ENCODE measurements at regions not wholly inside any gene's neighbourhood (a gene's known extent, or its start where the extent isn't known, plus 50 kb on each side); places are given as distances from the start of the nearest gene placed in this dataset.

DNA sequence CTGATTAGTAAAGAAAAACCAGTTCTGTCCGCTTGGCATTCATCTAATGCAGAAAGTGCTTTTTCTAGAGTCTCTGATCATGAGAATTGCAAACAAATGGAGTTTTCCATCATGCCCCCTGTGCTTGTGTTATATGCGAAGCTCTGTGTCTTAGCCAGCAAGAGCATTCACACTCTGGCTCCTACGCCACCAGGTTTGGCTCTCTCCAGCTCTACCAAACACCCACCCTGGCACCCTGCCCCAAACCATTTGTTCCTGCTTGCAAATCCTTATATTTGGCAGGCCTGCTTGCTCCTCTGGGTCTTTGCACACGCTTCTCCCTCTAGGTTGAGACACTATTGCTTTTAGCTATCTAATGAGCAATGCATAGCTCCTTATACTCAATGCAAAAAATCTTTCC lies 204.1 kb upstream of the CYRIA start:
- DNase-seq: no peak

DNA sequence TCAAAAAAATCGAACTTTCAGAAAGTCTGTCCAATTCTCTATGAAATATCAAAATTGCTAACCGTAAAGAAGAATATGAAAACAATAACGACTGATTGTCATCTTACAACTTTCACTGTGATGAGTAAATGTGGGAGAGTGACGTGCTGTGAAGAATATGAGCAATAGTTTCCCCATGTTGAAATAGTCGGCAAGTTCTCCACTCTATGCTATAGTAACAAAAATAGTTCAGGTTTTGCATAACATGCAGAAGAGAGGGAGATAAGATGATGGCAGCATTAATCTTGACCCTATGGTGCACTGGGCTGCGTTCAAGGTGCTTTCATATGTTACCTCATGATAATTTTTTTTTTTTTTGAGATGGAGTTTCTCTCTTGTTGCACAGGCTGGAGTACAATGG lies 196.8 kb upstream of the CYRIA start:
- no peak for DNase-seq

DNA sequence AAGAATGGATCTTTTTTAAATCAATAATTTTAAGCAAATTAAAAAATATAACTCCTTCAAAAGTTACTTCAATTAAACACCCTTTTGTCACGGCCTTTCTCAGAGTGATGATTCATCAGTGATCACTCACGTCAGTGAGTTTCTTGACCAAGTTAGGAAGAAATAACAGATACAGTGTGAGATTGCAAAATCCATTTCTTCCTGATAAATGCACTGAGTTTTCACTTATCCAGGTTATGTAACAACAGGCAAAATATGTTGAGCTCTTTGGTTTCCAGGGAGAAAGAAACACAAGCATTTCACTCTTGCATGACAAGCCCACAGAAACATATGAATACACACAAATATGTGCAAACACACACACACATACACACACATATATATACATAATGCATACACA lies 195.9 kb upstream of the CYRIA start:
- DNase-seq: no peak

DNA sequence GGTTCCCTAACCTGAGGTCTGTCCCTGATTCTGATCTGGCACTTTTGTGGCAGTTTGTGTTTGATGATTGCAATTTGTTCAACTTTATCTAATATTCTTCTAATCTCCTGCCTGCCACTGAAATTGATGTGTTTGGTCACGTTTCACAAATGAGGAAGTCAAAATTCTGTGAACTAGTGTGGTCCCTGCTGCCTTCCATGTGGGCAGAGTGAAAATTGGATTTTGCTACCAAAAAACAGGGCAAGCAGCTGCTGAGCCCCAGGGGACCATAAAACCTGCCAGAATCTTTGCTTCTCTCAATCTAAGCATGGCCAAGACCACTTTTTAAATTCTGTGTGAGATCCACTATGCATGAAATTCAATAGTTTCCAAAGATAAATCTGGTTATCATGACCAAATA lies 195.5 kb upstream of the CYRIA start:
- DNase-seq: no peak

DNA sequence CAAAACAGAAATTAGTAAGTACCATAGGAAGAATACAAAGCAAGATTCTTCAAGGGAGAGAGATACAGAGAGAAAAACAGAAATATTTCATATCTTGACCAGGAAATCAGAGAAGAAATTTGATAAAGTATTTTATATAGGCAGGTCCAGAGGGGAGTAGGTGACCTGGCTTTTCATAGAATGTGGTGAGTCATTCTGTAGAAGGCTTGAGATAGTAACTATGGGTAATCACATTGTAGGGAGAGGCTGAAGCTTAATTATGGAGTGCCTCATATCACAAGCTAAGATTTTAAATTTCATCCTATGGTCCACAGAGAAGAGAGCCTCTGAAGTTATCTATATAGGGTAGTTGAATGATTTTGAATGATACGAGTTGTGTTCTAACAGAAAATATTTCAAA lies 195.0 kb upstream of the CYRIA start:
- no peak for DNase-seq

DNA sequence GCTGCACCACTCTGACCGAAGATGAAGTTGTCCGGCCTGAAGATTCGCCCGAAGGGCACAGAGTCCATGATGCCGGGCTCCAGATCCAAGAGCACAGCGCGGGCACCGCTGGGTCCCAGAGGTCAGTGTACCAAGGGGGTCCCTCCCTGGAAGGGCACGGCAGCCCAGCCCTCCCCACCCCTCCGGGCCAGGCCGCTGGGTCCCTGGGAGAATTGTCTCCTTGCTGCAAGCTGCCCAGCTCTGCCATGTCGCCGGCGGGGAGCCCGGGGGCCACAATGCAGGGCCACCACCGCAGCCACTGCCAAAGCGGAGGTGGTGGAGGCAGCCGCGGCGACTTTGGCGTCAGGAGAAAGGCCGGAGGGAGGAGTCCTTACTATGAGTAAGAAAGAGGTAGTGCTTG lies 189.5 kb upstream of the CYRIA start:
- no peak for DNase-seq

DNA sequence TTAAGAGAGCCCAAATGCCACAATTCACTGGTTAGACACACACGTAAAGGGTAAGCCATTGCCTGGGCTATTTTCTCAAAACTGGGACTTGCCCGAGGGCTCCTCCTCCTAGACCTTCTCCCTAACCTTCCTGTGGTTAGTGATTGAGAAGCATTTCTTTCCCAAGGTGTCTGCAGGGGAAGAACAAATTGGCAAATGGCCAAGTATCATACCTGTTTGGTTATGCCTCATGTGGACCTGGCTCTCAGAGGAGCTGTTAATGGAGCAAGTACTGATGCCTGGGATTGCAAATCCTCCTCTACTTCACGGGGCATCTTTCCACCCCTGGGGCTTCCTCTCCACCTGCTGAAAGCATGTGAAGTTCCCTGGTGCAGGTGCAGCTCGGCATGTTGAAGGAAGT lies 187.5 kb upstream of the CYRIA start:
- DNase-seq: no peak

DNA sequence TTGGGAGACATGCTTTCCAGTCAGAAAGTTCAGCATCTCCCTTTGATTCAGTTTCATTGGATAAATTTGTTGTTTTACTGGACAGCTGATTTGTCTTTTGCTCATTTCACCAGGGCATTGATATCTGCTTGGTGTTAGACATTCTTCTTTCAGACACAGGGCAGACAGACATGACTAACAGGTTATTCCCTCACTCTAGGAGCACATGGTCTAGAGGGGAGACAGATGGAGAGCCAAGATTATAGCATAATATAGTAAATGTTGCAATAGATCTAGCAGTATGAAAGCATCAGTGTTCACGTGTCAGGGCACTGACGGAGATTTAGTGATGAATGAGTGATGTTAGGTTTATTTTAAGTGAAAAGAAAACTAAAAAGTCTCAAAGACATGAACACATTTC lies 187.0 kb upstream of the CYRIA start:
- no peak for DNase-seq

DNA sequence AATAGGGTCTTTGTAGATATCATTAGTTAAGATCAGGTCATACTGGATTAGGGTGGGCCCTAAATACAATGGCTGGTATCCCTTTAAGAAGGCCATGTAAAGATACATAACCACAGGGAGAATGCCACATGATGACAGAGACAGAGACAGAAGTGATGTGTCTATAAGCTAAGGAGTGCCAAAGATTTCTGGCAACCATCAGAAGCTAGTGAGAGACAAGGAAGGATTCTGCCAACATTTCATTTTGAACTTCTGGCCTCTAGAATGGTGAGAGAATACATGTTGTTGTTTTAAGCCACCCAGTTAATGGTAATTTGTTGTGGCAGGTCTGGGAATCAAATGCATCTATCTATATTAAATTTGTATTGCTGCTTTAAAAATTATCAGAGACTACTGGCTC lies 185.5 kb upstream of the CYRIA start:
- DNase-seq: no peak

DNA sequence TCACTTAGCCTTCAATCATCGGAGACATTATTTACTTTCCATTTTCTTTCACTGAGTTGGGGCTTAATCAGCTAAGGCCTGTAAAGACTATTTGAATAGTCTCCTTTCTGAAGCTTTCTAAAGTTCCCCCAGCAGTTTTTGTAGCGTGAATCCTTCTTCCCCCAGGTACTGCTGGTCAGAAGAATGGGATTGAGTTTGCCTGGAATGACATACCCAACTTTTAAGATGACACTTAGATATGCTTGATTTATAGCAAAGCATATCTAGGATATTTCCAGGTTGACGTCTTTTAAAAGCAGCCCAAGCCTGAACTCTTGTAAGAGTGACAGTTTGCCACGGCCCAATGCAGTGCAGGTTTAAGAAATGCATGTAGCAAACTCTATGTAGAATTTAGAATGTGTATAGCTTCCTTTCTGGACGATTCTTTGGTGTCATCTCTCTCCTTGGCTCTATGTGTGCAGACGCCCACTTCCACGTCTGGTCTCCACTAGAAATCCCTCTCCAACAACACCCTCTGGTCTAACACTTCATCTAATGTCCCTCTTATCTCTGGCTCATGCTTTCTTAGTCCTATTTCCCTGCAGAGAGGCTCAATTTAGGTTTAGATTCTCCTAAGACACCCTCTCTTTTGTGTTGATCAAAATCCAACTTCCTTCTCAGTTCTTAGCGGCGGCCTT lies 175.0 kb upstream of the CYRIA start:
- DNase-seq: no peak

DNA sequence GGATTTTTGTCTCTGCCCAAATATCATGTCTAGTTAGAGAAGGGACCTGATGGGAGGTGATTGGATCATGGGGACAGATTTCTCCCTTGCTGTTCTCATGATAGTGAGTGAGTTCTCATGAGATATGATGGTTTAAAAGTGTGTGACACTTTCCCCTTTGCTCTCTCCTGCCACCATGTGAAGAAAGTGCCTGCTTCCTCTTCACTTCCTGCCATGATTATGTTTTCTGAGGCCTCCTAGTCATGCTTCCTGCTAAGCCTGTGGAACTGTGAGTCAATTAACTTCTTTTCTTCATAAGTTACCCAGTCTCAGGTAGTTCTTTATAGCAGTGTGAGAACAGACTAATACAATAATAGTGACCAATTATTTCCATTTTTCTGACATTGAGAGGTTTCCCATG lies 167.3 kb upstream of the CYRIA start:
- no peak for DNase-seq

DNA sequence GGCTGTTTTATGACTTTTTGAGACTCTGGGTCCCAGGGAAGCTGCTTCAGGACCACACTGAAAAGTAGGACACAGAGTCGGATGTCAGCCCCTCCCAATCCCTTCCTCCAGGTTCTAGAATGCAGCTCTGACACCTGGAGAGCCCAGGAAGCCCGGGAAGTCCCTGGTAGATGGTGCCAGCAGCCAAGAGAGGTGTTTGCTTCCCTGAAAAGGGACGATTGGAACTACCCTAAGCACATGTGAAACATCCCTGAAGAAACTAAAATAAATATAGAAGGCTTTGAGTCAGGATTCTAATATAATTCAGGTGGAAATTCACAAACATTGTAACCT lies 163.2 kb upstream of the CYRIA start:
- DNase-seq: no peak

DNA sequence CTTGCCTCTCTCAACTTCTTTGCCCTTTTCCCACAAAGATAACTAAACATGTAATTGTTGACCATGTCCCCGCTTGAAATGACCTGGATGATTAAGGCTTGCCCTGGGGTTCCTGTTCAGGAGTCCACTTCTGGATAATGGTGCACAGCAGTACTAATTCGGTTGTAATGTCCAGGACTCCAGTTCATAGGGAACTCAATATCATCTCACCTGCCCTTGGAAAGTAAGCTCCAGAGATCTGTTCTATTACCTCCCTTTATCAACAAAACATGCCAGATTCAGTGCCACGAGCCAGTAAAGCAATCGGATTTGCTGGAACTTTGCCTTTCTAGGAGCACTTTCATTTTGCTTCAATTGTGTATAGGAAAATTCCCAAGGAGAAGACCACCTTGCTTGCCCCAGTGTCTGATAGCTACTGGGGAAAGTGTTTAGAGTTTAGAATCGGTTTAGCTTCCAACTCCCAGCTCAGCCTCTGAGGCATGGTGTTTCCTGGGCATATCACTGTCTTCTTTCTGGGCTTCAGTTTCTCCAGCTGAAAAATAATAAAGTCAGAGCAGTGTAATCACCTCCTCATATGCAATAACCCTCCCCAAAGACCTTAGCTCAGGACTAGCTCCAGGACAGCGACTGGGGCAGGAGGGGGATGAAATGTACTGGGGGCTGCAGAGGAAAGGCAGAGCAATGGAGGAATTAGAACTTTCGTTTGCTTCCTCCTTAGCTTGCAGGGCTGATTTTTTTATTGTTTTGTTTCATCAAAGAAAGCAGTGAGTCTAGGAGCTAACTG lies 162.6 kb upstream of the CYRIA start:
- DNase-seq: no peak

DNA sequence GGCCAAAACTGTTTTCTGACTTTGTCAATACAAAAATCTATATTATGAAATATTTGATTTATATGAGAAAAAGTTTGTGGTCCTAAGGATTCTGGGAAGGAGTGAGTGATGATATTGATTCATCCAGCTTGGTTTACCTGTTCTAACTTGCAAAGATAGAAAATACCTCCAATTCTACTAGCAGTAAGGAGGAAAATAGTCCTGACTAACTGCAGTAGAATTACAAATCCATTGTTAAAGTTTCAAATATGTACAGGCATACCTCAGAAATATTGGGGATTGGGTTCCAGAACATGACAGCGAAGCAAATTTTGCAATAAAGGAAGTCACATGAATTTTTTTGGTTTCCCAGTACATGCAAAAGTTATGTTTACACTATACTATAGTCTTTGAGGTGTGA lies 158.8 kb upstream of the CYRIA start:
- DNase-seq: no peak

DNA sequence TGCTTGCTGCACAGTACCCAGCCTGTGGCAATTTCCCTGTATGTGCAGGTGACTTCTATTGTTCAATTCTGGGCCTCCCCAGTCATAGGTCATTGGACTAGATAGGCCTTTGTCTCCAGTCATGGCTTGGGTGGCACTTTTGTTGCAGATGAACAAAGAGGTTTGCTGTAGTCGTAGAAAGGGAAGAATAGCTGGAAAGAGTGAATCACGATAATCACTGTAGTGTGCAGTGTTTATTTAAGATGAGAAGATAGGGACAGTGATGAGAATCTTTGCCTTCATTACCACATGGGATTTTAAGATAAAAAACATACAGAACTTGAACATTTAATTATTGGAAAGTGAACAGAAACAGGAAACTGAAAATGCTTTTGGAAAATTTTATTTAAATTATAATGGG lies 156.1 kb upstream of the CYRIA start:
- DNase-seq: no peak

DNA sequence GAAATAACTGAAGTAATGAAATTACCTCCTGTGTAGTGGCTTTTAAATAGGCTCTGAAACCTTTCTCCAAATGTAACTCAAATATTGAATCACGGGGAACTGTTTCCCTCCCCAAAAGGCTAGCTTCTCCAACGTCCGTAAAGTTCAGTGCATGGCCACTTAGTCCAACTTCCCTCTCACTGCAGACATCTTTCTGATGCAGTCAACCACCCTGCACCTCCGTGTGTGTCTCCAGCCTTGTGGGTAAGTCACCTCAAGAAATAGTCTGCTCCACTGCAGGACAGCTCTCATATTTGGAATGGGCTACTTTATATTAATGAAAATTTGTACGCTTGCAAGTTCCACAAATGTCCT lies 152.5 kb upstream of the CYRIA start:
- DNase-seq: no peak

DNA sequence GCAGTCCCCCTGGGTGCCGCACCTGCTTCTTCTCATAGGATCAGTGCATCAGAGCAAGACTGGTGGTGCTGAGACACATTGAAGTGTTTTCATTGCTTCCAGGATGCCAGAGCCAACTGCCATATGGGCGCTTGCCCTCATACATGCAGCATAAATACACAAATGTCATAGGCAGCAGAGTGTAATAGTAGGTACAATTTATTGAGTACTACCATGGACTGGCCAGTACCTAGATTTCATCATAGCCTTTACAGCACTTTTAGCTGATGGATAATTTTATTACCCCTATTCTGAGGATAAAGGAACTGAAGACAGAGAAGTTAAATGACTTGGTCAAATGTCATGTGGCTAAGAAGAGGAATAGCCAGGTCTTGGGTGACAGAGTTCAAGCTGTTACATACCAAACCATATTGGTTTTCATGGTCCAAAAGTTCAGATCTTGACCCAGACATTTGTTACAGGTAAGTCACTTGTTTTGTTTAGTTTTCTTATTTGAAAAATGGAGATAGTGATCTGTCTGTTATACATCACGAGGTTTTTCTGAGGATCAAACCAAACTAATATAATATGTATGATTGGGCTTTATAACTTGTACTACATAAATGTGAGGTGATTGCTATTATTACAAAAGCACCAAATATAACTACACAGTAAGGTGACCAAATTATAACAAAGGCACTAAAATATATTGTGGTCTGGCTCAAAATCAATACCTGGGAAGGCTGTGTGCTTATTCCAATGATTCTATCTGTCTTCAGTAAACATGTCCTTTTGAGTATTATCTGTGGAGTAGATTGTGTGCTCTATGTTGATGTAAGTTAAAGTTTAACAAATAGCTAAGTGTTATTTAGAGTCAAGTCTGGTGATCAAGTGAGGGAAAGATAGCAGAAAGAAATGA lies 151.9 kb upstream of the CYRIA start:
- no peak for DNase-seq

DNA sequence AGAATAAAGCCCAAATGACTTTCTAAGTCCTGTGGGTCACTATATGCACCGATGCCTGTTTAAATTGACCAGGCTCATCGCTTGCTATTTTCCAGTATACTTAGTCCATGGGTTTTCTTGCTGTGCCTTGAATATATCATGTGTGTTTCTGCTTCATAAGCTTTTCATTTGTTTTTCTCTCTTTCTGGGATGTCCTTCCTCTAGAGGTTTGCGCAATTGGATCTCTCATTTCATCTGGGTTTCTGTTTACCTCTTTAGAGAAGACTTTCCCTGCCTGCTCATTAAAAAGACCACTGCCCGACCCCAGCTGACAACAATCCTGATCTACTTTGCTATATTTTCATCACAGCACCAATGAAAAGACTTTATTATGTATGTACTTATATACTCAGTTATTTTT lies 150.9 kb upstream of the CYRIA start:
- no peak for DNase-seq

DNA sequence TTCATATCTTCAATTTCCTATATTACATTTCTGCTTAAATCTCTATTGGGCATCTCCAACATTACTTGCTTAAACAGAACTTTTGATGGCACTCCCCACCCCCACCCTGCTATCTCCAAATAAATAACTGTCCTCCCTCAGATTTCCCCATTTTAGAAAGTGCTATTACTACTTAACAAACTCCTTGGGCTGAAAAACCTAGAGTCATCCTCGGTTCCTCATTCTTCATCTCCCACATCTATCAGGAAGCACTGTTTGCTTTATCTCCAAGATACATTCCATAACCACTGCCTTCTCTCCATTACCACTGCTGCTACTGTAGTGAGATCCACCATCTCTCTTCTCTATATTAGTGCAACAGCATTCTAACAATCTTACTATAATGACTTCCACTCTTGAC lies 150.4 kb upstream of the CYRIA start:
- DNase-seq: no peak

DNA sequence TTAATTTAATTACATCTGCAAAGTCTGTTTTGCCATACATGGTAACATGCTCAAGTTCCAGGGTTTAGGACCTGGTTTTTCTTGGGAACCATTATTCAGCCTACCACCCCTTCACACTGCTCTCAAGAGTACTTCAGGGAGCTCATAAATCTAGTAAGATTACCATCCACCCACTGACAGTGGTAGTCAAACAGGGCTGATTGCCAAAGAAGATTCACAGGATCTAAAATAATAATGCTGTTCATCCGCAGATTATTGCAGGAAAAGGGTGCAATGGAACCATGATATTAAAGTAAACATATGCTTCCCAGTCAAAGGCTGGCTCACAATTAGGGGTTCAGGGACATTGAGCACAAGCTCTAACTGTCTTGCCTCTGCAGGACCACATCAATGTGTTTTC lies 148.0 kb upstream of the CYRIA start:
- no peak for DNase-seq

DNA sequence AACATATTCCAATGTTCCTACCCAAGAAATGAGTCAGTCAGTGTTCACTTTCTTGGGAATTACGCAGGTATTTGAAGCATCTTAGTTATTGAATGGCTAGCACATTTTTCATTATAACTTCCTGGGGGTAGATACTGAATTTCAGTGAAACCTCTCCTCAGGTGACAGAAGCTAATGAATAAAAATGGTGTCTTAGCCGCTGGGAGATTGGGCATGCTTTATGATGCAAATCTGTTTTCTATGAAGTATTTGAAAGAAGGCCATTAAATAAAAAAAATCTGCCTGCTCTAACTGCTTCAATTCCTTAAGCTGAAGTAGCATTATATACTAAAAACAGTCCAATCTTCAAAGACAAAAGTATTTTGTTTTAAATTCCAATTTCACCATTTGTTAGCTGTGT lies 132.8 kb upstream of the CYRIA start:
- no peak for DNase-seq

DNA sequence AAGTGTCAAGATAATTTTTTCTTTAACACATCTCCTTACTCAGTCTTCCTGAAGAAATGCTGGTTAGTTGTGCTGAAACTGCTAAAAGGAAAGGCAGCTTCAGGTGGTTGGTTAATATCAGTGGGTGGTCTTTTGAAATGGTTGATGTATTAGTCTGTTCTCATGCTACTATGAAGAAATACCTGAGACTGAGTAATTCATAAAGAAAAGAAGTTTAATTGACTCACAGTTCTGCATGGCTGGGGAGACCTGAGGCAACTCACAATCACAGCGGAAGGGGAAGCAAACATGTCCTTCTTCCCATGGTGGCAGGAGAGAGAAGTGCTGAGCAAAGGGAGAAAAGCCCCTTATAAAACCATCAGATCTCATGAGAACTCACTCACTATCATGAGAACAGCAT lies 125.9 kb upstream of the CYRIA start:
- no peak for DNase-seq

DNA sequence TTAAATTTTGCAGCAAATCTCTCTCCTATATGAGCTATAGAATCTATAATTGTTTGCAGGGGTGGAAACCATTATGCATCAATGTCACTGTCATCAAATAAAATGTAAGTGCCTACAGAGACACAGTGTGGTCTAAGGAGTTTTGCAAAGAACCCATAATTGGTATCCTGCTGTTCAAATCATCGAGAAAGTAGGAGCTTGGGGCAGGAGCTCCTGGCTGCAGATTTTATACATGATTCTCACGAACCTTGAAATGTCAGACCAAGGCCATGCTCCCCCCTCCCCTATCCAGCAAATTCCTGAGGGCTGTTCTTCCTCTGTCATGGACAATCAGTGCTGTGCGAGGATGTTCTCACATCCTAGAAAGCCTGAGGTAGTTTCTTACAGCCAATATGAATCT lies 119.5 kb upstream of the CYRIA start:
- no peak for DNase-seq

DNA sequence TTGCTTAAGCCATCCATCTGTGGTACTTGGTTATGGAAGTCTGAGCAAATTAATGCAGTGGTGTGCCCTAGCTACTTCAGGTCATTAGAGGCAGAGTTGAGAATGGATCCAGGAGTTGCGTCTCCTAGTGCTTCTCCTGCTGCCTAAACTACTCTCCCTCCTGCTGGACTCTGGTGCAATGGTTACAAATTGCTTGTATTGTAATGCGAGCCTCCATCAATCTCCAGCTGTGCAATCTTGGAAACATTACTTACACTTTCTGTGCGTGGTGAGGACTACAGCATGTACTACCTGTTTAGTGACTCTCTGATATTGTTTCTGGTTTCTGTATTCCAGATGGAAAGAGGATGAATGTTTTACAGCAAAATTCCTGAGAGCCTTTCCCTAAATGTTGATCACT lies 119.0 kb upstream of the CYRIA start:
- no peak for DNase-seq

Data from islet precursor cell (in vitro differentiated cells).